Neural progenitor cell (in vitro differentiated cells): ENCODE measurements at regions not wholly inside any gene's neighbourhood (a gene's known extent, or its start where the extent isn't known, plus 50 kb on each side); places are given as distances from the start of the nearest gene placed in this dataset.

Experiments
- CTCF ChIP-seq: fragments of 200-600 bp; sonication (generic); IDR thresholded peaks from 2 replicates; pipeline ENCODE4 v1.5.1; 2017; ENCODE audit warnings: antibody characterized with exemption, mild to moderate bottlenecking
- EZH2 ChIP-seq: fragments of 200-600 bp; sonication (generic); IDR thresholded peaks from 2 replicates; pipeline ENCODE4 v1.6.1; 2017; ENCODE audit warnings: antibody characterized with exemption, mild to moderate bottlenecking, moderate library complexity

- TF ChIP-seq CTCF (no peak), EZH2 (no peak)
Observed at GRCh38 chr6:132919045-132919860, 104.9 kb downstream of the RPS12 start.
